Mesendoderm (in vitro differentiated cells): ENCODE measurements at regions not wholly inside any gene's neighbourhood (a gene's known extent, or its start where the extent isn't known, plus 50 kb on each side); places are given as distances from the start of the nearest gene placed in this dataset.

Experiments
- DNase-seq: peaks from one replicate; pipeline ENCODE4 v3.0.0; 2013
- H2AK5ac ChIP-seq: 2 replicates; pipeline ENCODE4 v1.6.1; 2013; ENCODE audit warnings: low read length, inconsistent platforms
- H2BK120ac ChIP-seq: 2 replicates; pipeline ENCODE4 v1.6.1; 2013; ENCODE audit warnings: low read depth, mild to moderate bottlenecking, low read length, moderate library complexity, mixed read lengths
- H2BK15ac ChIP-seq: replicated peaks from 2 replicates; pipeline ENCODE4 v1.6.1; 2013; ENCODE audit warnings: low read depth, mild to moderate bottlenecking, moderate library complexity
- H2BK5ac ChIP-seq: 2 replicates; pipeline ENCODE4 v1.6.1; 2013; ENCODE audit warnings: low read length, inconsistent platforms
- H3K18ac ChIP-seq: 2 replicates; pipeline ENCODE4 v1.6.1; 2013; ENCODE audit warnings: mild to moderate bottlenecking, low read length, mixed read lengths
- H3K23ac ChIP-seq: one replicate; pipeline ENCODE4 v1.6.1; 2013; ENCODE audit warnings: low read length
- H3K27ac ChIP-seq: 2 replicates; pipeline ENCODE4 v1.5.1; 2013; ENCODE audit warnings: low read depth, mild to moderate bottlenecking, inconsistent platforms, low read length, moderate library complexity
- H3K27me3 ChIP-seq: 2 replicates; pipeline ENCODE4 v1.6.1; 2013; ENCODE audit warnings: low read length, control low read depth, mild to moderate bottlenecking, inconsistent platforms; ENCODE audit not compliant: insufficient read depth, poor library complexity
- H3K36me3 ChIP-seq: 2 replicates; pipeline ENCODE4 v1.6.1; 2013; ENCODE audit warnings: low read length, inconsistent platforms; ENCODE audit not compliant: control insufficient read depth, insufficient read depth
- H3K4ac ChIP-seq: one replicate; pipeline ENCODE4 v1.6.1; 2013; ENCODE audit warnings: low read depth, mild to moderate bottlenecking, low read length, moderate library complexity
- H3K4me1 ChIP-seq: 2 replicates; pipeline ENCODE4 v1.6.1; 2013; ENCODE audit warnings: low read depth, low read length, inconsistent platforms; ENCODE audit not compliant: control insufficient read depth
- H3K4me2 ChIP-seq: 2 replicates; pipeline ENCODE4 v1.6.1; 2013; ENCODE audit warnings: low read length
- H3K4me3 ChIP-seq: 2 replicates; pipeline ENCODE4 v1.5.1; 2013; ENCODE audit warnings: mild to moderate bottlenecking, low read length
- H3K56ac ChIP-seq: one replicate; pipeline ENCODE4 v1.6.1; 2013; ENCODE audit warnings: low read length
- H3K79me1 ChIP-seq: 2 replicates; pipeline ENCODE4 v1.6.1; 2013; ENCODE audit warnings: low read length, inconsistent platforms
- H3K79me2 ChIP-seq: 2 replicates; pipeline ENCODE4 v1.6.1; 2013; ENCODE audit warnings: mild to moderate bottlenecking, low read length; ENCODE audit not compliant: control insufficient read depth, insufficient read depth
- H3K9ac ChIP-seq: 2 replicates; pipeline ENCODE4 v1.6.1; 2013; ENCODE audit warnings: low read length, inconsistent platforms
- H4K5ac ChIP-seq: one replicate; pipeline ENCODE4 v1.6.1; 2013; ENCODE audit warnings: low read length
- H4K8ac ChIP-seq: one replicate; pipeline ENCODE4 v1.6.1; 2013; ENCODE audit warnings: low read depth, mild to moderate bottlenecking, control low read depth, low read length, moderate library complexity
- WGBS: extraction: QIAGEN DNeasy Blood & Tissue Kit; methylation state at CpG from one replicate; pipeline ENCODE4 v1.1.7; 2013; ENCODE audit warnings: low lambda C conversion rate, missing lambda C conversion rate; ENCODE audit not compliant: insufficient coverage; ENCODE audit errors: extremely low coverage; 5-methylcytosine and 5-hydroxymethylcytosine counted together

- WGBS: no CpG with 5 or more reads among the region's 1 CpG
- H2BK5ac ChIP-seq: no peak overlapping the region
- H2AK5ac ChIP-seq: no peak overlapping the region
Measured at GRCh38 chr2:211258646-211259335, 702.4 kb downstream of the CPS1 start.

DNA sequence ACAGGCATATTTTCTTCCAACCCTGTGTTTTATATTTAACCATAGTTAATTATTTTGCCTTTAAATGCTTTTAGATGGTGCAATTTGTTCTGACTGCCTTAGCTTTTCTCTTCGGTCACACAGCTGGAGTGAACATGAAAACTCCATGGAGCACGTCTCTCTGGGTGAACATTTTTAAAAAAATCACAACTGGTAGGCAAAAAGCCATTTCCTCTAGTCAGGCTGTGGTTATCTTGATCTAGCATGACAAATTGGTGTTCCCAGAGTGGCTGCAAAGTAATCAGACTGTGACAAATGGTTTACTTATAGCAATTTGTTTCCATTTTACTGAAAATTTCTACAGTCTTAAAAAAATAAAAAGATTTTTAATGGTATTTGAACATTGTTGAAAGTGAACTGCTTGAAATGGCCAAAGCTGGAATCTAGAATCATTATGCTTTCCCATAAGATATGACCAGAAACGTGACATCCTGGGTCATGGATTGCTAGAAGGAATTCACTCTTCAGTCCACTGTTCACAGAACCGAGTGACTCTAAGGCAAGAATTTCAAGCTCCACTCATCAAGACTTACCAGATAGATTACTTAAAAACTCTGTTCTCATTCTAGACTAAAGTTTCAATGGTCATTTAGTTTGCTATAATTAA, 703.6 kb downstream of the CPS1 start:
- no peak overlapping the region for H3K56ac ChIP-seq
- H3K4me1 ChIP-seq: no peaks in the 10 kb centered on the region
- no peak overlapping the region for H2BK5ac ChIP-seq
- no CpG with 5 or more reads among the region's 4 CpGs for WGBS
- no peak overlapping the region for H2BK15ac ChIP-seq
- no peak overlapping the region for H3K4me2 ChIP-seq
- no peaks in the 10 kb centered on the region for H3K36me3 ChIP-seq
- no peak overlapping the region for H3K4ac ChIP-seq
- H3K9ac ChIP-seq: no peak overlapping the region
- no peaks in the 10 kb centered on the region for H3K79me2 ChIP-seq
- no peaks in the 10 kb centered on the region for H3K27me3 ChIP-seq
- no peak overlapping the region for H2BK120ac ChIP-seq
- no peak for DNase-seq
- H4K5ac ChIP-seq: no peak overlapping the region
- no peak overlapping the region for H3K18ac ChIP-seq
- no peaks in the 10 kb centered on the region for H3K79me1 ChIP-seq
- no peak overlapping the region for H3K27ac ChIP-seq
- H2AK5ac ChIP-seq: no peak overlapping the region
- H4K8ac ChIP-seq: no peak overlapping the region
- H3K23ac ChIP-seq: no peak overlapping the region
- no peak overlapping the region for H3K4me3 ChIP-seq

More at GRCh38 chr2:211258646-211259335, 702.4 kb downstream of the CPS1 start:
- no peak overlapping the region for H4K8ac ChIP-seq
- H3K4ac ChIP-seq: no peak overlapping the region
- H3K4me3 ChIP-seq: no peak overlapping the region
- no peaks in the 10 kb centered on the region for H3K36me3 ChIP-seq
- no peaks in the 10 kb centered on the region for H3K79me2 ChIP-seq
- no peak for DNase-seq
- no peak overlapping the region for H4K5ac ChIP-seq
- H3K56ac ChIP-seq: no peak overlapping the region
- H3K79me1 ChIP-seq: no peaks in the 10 kb centered on the region
- H3K9ac ChIP-seq: no peak overlapping the region
- H2BK15ac ChIP-seq: no peak overlapping the region
- no peak overlapping the region for H3K4me2 ChIP-seq
- H3K27ac ChIP-seq: no peak overlapping the region
- H3K18ac ChIP-seq: no peak overlapping the region
- H2BK120ac ChIP-seq: no peak overlapping the region
- no peak overlapping the region for H3K23ac ChIP-seq
- no peaks in the 10 kb centered on the region for H3K27me3 ChIP-seq
- no peaks in the 10 kb centered on the region for H3K4me1 ChIP-seq

GRCh38 chr2:211270257-211270656, 713.9 kb downstream of the CPS1 start:
- H3K23ac ChIP-seq: no peak overlapping the region
- H3K4ac ChIP-seq: no peak overlapping the region
- no peak for DNase-seq
- no peaks in the 10 kb centered on the region for H3K79me1 ChIP-seq
- H2AK5ac ChIP-seq: no peak overlapping the region
- H3K4me2 ChIP-seq: no peak overlapping the region
- H3K56ac ChIP-seq: no peak overlapping the region
- no peak overlapping the region for H2BK5ac ChIP-seq
- WGBS: no CpG with 5 or more reads among the region's 1 CpG
- no peak overlapping the region for H2BK120ac ChIP-seq
- H3K4me1 ChIP-seq: no peaks in the 10 kb centered on the region
- no peaks in the 10 kb centered on the region for H3K27me3 ChIP-seq
- no peak overlapping the region for H2BK15ac ChIP-seq
- no peak overlapping the region for H3K27ac ChIP-seq
- no peak overlapping the region for H3K9ac ChIP-seq
- H3K4me3 ChIP-seq: no peak overlapping the region
- H3K79me2 ChIP-seq: no peaks in the 10 kb centered on the region
- no peak overlapping the region for H3K18ac ChIP-seq
- H4K5ac ChIP-seq: no peak overlapping the region
- no peaks in the 10 kb centered on the region for H3K36me3 ChIP-seq
- no peak overlapping the region for H4K8ac ChIP-seq

- Histone ChIP-seq H3K4me1 (peaks cover 5% of the 10 kb centered on the region), H3K18ac (peak overlapping the region; percentile 84), H2AK5ac (no peak overlapping the region), H2BK5ac (peak overlapping the region; percentile 74), H3K4me3 (no peak overlapping the region), H3K4ac (peak overlapping the region; percentile 68), H3K27ac (peak overlapping the region; percentile 61), H3K23ac (no peak overlapping the region), H3K27me3 (no peaks in the 10 kb centered on the region), H4K5ac (no peak overlapping the region), H3K36me3 (no peaks in the 10 kb centered on the region), H3K9ac (peak overlapping the region; percentile 37), H3K79me2 (no peaks in the 10 kb centered on the region), H2BK120ac (no peak overlapping the region), H3K56ac (peak overlapping the region; percentile 77), H4K8ac (peak overlapping the region; percentile 6), H3K79me1 (no peaks in the 10 kb centered on the region), H2BK15ac (no peak overlapping the region), H3K4me2 (no peak overlapping the region)
- WGBS: no CpG with 5 or more reads among the region's 2 CpGs
- DNase-seq: peak; percentile 91
Measured at GRCh38 chr2:211281430-211282073, 725.2 kb downstream of the CPS1 start.

GRCh38 chr2:211302676-211303075, 746.3 kb downstream of the CPS1 start:
- Histone ChIP-seq H3K27ac (no peak overlapping the region), H3K4me2 (no peak overlapping the region), H3K4me1 (peaks cover 2% of the 10 kb centered on the region), H2BK120ac (no peak overlapping the region), H2BK15ac (no peak overlapping the region), H3K79me1 (no peaks in the 10 kb centered on the region), H3K36me3 (no peaks in the 10 kb centered on the region), H3K18ac (no peak overlapping the region), H3K9ac (no peak overlapping the region), H3K4me3 (no peak overlapping the region), H3K27me3 (no peaks in the 10 kb centered on the region), H2AK5ac (no peak overlapping the region), H3K23ac (no peak overlapping the region), H4K5ac (no peak overlapping the region), H3K4ac (no peak overlapping the region), H4K8ac (no peak overlapping the region), H3K56ac (no peak overlapping the region), H2BK5ac (no peak overlapping the region), H3K79me2 (no peaks in the 10 kb centered on the region)
- no CpG with 5 or more reads among the region's 4 CpGs for WGBS
- DNase-seq: no peak
